ENCODE measurements at regions not wholly inside any gene's neighbourhood (a gene's known extent, or its start where the extent isn't known, plus 50 kb on each side); places are given as distances from the start of the nearest gene placed in this dataset.

- H3K4me3 ChIP-seq (ENCODE audit: low read length) = no peak overlapping the region
- H3K27me3 ChIP-seq (ENCODE audit: insufficient read depth, low read depth, low read length) = no peaks in the 10 kb centered on the region
- H3K36me3 ChIP-seq (ENCODE audit: insufficient read depth, low read length) = no peaks in the 10 kb centered on the region
- no peak overlapping the region for H3K9ac ChIP-seq (ENCODE audit: low read length)
- H3K79me2 ChIP-seq (replicated peaks; ENCODE audit: insufficient read depth, low read length) = no peaks in the 10 kb centered on the region
- no peak overlapping the region for H3K4me2 ChIP-seq (ENCODE audit: low read length)
- no peak overlapping the region for H2AFZ ChIP-seq (ENCODE audit: low read depth, low read length)
- no peaks in the 10 kb centered on the region for H3K9me2 ChIP-seq (ENCODE audit: insufficient read depth, low read length)
- H3F3A ChIP-seq (ENCODE audit: insufficient read depth, low read length, poor library complexity, severe bottlenecking) = no peaks in the 10 kb centered on the region
- no peaks in the 10 kb centered on the region for H3K9me3 ChIP-seq (ENCODE audit: low read length)
- no peak for TF ChIP-seq POLR2AphosphoS5 (IDR thresholded peaks at IDR 0.05)
- no peaks in the 10 kb centered on the region for H4K20me1 ChIP-seq (ENCODE audit: insufficient read depth)
- no peak overlapping the region for H3K27ac ChIP-seq (ENCODE audit: low read length)
Observed at GRCh38 chr13:70817576-70817975, 709.3 kb upstream of the KLHL1 start.

GRCh38 chr13:70816853-70817252 is 708.6 kb upstream of the KLHL1 start:
- Histone ChIP-seq H3K27ac (ENCODE audit: low read length) (no peak overlapping the region), H3K36me3 (ENCODE audit: insufficient read depth, low read length) (no peaks in the 10 kb centered on the region), H4K20me1 (ENCODE audit: insufficient read depth) (no peaks in the 10 kb centered on the region), H3K9ac (ENCODE audit: low read length) (no peak overlapping the region), H3F3A (ENCODE audit: insufficient read depth, low read length, poor library complexity, severe bottlenecking) (no peaks in the 10 kb centered on the region), H3K79me2 (replicated peaks; ENCODE audit: insufficient read depth, low read length) (no peaks in the 10 kb centered on the region), H3K4me2 (ENCODE audit: low read length) (no peak overlapping the region), H3K9me3 (ENCODE audit: low read length) (no peaks in the 10 kb centered on the region), H3K4me3 (ENCODE audit: low read length) (no peak overlapping the region), H2AFZ (ENCODE audit: low read depth, low read length) (no peak overlapping the region), H3K9me2 (ENCODE audit: insufficient read depth, low read length) (no peaks in the 10 kb centered on the region), H3K27me3 (ENCODE audit: insufficient read depth, low read depth, low read length) (no peaks in the 10 kb centered on the region)
- TF ChIP-seq SMC3 (conservative IDR thresholded peaks at IDR 0.05; ENCODE audit: poor library complexity) = no peak
- no peak for TF ChIP-seq REST (IDR thresholded peaks at IDR 0.05; ENCODE audit: borderline replicate concordance)
- TF ChIP-seq MXI1 (conservative IDR thresholded peaks at IDR 0.05; ENCODE audit: poor library complexity, severe bottlenecking) = no peak
- TF ChIP-seq RAD21 (conservative IDR thresholded peaks at IDR 0.05) = no peak
- no peak for TF ChIP-seq POLR2AphosphoS5 (IDR thresholded peaks at IDR 0.05)
- no peak for TF ChIP-seq CTCF (IDR thresholded peaks at IDR 0.05; ENCODE audit: poor library complexity, severe bottlenecking)
- TF ChIP-seq EZH2 (IDR thresholded peaks at IDR 0.05; ENCODE audit: borderline replicate concordance, insufficient read depth, low read length, poor library complexity, severe bottlenecking) = no peak
- no peak for TF ChIP-seq TAF1 (IDR thresholded peaks at IDR 0.05; ENCODE audit: low read depth)
- TF ChIP-seq EP300 (conservative IDR thresholded peaks at IDR 0.05; ENCODE audit: poor library complexity, severe bottlenecking) = no peak

- no peaks in the 10 kb centered on the region for H3K79me2 ChIP-seq (replicated peaks; ENCODE audit: insufficient read depth, low read length)
- TF ChIP-seq MXI1 (conservative IDR thresholded peaks at IDR 0.05; ENCODE audit: poor library complexity, severe bottlenecking) = no peak
- no peak for TF ChIP-seq CTCF (IDR thresholded peaks at IDR 0.05; ENCODE audit: poor library complexity, severe bottlenecking)
- TF ChIP-seq EP300 (conservative IDR thresholded peaks at IDR 0.05; ENCODE audit: poor library complexity, severe bottlenecking) = no peak
- H2AFZ ChIP-seq (ENCODE audit: low read depth, low read length) = no peak overlapping the region
- no peak overlapping the region for H3K27ac ChIP-seq (ENCODE audit: low read length)
- H3K36me3 ChIP-seq (ENCODE audit: insufficient read depth, low read length) = no peaks in the 10 kb centered on the region
- H3K4me2 ChIP-seq (ENCODE audit: low read length) = no peak overlapping the region
- H3K9me2 ChIP-seq (ENCODE audit: insufficient read depth, low read length) = no peaks in the 10 kb centered on the region
- no peaks in the 10 kb centered on the region for H3K9me3 ChIP-seq (ENCODE audit: low read length)
- no peaks in the 10 kb centered on the region for H4K20me1 ChIP-seq (ENCODE audit: insufficient read depth)
- no peaks in the 10 kb centered on the region for H3F3A ChIP-seq (ENCODE audit: insufficient read depth, low read length, poor library complexity, severe bottlenecking)
- H3K4me3 ChIP-seq (ENCODE audit: low read length) = no peak overlapping the region
- H3K9ac ChIP-seq (ENCODE audit: low read length) = no peak overlapping the region
- H3K27me3 ChIP-seq (ENCODE audit: insufficient read depth, low read depth, low read length) = no peaks in the 10 kb centered on the region
Observed at GRCh38 chr13:70814684-70815083, 706.4 kb upstream of the KLHL1 start.

Measured in neural cell (in vitro differentiated cells).